HK-2 (cell line): ENCODE measurements at regions not wholly inside any gene's neighbourhood (a gene's known extent, or its start where the extent isn't known, plus 50 kb on each side); places are given as distances from the start of the nearest gene placed in this dataset.

Experiments
- DNase-seq: peaks from one replicate; pipeline ENCODE4 v3.0.0-alpha.2; 2018; ENCODE audit not compliant: unreplicated experiment

- DNase-seq: no peak
These were observed 181.5 kb downstream of the USP12 start for GRCh38 chr13:26989957-26990713.

GRCh38 chr13:26989261-26989956, 182.2 kb downstream of the USP12 start:
- no peak for DNase-seq

DNA sequence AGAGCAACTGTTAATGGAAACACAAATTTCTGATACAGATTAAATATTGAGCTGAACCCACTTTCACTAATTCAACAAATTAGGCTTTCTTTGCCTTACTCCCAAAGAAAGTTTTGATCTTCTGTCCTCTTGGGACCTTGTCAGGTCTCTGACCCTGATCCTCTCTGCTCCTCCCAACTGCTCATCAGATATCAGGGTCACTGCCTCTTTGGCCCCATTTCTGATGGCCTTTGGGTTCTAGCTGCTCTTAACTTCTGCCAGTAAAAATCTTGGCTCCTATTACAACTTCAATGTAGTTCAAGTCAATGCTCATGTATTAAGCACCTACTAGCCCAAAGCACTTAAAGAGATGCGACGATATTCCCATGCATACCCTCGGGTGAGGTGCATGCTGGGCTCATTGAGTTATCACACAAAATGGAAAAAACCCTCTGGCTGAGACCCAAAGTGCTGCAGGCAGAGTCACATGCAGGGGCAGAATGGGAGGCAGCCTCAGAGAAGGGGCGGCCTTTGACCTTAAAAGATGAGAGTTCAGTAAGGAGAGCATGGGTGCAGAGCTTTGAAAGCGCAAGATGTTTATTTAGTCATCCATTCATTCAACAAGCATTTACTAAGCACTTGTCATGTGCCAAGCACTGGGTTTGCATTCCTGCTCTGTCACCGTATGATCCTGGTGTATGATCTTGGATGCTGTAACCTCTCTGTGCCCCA, 183.4 kb downstream of the USP12 start:
- no peak for DNase-seq

GRCh38 chr13:26987486-26988013, 184.1 kb downstream of the USP12 start:
- no peak for DNase-seq

DNA sequence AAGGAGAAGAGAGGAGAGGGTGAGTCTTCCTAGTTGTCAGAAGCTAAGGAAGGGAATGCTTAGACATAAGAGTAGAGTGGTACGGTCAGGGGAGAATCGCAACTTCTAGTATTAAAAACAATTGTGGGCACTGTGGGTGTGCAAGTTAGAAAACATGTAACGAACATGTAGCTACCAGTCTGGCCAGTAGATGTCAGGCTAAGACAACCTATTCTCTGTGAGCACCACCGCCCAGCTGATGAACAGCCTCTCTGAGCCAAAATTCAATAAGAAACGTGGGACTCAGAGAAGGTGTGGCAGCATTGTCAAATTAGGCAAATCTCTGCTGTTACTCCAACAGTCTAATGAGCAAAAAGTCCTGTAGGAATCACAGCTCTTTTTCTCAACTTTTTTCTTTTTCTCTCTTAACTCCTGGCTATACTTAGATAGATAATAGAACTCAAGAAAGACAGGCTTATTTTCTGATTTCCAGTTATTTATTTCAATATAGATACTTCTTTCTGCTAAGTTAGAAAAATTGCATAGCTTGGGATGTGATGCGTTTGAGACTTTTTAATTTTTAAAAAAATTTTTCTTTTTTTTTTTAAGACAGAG, 186.2 kb downstream of the USP12 start:
- peak; percentile 39 for DNase-seq

GRCh38 chr13:26984337-26984736, 187.3 kb downstream of the USP12 start:
- DNase-seq: no peak

DNA sequence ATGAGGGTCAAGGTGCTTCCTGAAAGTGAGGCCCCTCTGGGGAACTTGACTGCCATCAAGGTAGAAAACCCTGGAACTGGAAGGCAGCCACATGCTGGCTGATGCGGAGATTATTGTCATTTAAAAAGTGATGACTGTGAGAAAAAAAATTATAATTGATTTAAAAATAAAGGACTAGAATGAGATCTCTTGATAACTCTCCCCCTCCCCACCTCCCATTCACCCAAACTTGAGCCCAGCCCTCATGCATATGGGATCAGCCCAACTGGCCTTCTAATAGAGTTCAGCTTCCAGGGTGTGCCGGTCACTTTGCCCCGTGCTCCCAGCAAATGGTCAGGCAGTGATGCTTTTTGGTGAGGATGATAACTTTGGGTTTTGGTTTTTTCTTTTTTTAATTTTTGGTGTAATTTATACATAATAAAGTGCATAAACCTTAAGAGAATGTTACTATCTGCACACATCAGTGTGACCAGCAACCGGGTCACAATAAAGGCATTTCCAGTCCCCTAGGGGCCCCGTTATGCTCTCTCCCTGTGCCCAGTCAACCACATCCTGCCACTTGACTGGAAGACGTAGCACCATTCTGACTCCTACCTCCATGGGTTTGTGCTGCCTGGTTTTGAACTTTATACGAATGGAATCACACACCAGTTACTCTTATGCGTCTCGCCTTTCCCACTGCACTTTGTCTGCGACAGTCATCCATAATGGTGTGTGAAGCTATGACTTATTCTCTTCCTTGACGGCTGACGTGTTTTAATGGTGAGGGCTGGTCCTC, 187.9 kb downstream of the USP12 start:
- peak; percentile 21 for DNase-seq

- DNase-seq: no peak
These were observed 191.2 kb downstream of the USP12 start for GRCh38 chr13:26980099-26981031.

DNA sequence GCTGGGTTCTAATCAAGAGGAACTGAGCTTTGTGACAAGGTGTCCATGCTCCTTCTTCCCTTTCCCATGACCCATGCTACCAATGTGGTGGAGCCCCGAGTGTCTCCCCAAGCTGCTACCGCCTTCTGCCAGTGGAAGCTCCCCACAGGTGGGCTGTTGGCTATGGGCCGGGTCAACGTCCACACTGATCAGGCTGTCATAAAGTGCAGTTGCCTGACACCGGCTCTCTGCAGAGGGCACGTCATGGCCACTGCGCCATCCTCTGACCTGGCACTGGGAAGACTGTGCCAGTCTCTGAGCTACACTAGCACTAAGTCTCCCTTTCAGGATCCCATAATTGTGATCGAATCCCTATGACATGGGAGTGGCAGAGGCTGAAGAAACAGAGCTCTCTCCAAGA, 192.3 kb downstream of the USP12 start:
- DNase-seq: no peak

GRCh38 chr13:26978081-26978860, 193.3 kb downstream of the USP12 start:
- peak; percentile 36 for DNase-seq

GRCh38 chr13:26977541-26977940, 194.1 kb downstream of the USP12 start:
- peak; percentile 34 for DNase-seq

DNA sequence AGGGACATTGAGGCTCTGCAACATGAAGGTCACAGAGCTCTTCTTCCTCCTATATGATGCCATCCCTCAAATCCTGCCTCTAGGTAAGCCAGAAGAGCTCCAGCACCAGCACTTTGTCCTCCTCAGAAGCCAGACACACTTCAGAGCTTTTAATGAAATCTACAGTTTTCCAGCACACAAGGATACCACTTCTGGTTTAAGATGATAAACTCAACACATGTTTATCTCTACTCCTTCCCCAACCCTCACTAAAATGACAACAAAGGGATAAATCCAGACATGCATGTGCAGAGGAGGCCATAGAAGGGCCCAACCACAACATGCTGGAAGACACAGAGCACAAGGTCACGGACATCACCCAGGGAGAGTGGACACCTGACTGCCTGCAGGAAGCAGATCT, 195.3 kb downstream of the USP12 start:
- DNase-seq: no peak

- DNase-seq: no peak
These were observed 197.7 kb downstream of the USP12 start for GRCh38 chr13:26973946-26974345.

GRCh38 chr13:26973295-26973694, 198.3 kb downstream of the USP12 start:
- DNase-seq: no peak

GRCh38 chr13:26971990-26972887, 199.4 kb downstream of the USP12 start:
- DNase-seq: peak; percentile 40

DNA sequence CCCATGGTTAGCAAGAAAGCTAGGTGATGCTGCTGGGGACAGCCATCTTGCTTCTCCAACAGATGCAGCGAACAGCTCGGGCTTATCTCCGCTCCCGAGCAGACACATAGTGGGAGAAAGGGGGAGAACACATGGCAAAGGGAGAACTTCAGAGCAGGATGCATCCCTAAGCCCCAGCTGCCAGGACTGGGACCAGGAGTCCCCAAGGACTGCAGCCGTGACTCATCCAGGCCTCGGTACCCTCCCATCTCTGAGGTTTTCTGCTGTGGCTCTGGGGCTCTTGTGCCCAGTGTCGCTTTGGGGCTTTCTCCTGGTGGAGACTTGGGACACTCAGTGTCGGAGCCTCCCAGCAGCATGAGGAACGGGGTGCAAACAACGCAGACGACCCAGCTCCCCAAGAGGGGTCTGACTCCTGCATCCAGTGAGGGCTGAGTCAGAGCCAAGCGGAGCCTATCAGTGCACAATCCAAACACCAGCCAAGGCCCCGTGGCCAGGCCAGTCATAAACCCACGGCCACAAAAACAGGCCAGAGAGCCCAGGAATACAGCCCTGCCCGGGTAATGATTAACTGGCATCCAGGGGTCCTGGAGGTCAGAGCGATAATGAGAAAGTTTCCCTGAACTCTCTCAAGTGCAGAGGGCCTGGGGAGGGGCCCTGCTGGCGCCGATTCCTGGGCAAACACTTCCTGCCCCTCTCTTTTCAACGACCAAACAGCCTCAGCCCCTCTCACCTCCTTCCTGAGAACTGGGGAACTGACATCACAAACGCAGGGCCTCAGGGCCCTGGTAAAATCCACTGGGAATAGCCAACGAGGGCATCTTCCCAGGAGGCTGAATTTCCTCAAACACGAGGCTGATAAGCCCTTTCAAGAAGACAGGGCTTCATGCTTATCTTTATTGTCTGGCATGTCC, 202.9 kb downstream of the USP12 start:
- DNase-seq: peak; percentile 74
